Neural crest cell (in vitro differentiated cells): ENCODE measurements at regions not wholly inside any gene's neighbourhood (a gene's known extent, or its start where the extent isn't known, plus 50 kb on each side); places are given as distances from the start of the nearest gene placed in this dataset.
"Not testable (repeated sequence)": the region's sequence is repeated elsewhere in the genome, so short reads cannot be mapped to it uniquely, and the experiment has no call there.

Experiments
- DNase-seq: peaks from one replicate; pipeline ENCODE4 v3.0.0; 2021; ENCODE audit warnings: low read depth, mixed read lengths, low spot score
- H3K27ac Mint-ChIP-seq: one replicate; pipeline ENCODE4 v1.8.0; 2021; ENCODE audit warnings: mild to moderate bottlenecking, mixed read lengths; ENCODE audit not compliant: unreplicated experiment
- H3K27me3 Mint-ChIP-seq: 2 replicates; pipeline ENCODE4 v1.8.0; 2021; ENCODE audit warnings: low read depth, mild to moderate bottlenecking, mixed read lengths
- H3K36me3 Mint-ChIP-seq: 2 replicates; pipeline ENCODE4 v1.8.0; 2021; ENCODE audit warnings: low read depth, mild to moderate bottlenecking, mixed read lengths
- H3K4me1 Mint-ChIP-seq: 2 replicates; pipeline ENCODE4 v1.8.0; 2021; ENCODE audit warnings: mixed read lengths
- H3K4me3 Mint-ChIP-seq: one replicate; pipeline ENCODE4 v1.8.0; 2021; ENCODE audit warnings: mild to moderate bottlenecking, mixed read lengths
- H3K9me3 Mint-ChIP-seq: 2 replicates; pipeline ENCODE4 v1.8.0; 2021; ENCODE audit warnings: mixed read lengths
- CTCF ChIP-seq: fragments of 200-600 bp; sonication (generic); conservative IDR thresholded peaks from 2 replicates; pipeline ENCODE4 v1.5.0; 2021; ENCODE audit warnings: antibody characterized with exemption, mild to moderate bottlenecking

GRCh38 chr16:21351433-21351832 is 73.3 kb upstream of the CRYM start:
- DNase-seq, H3K9me3 Mint-ChIP-seq, H3K36me3 Mint-ChIP-seq, H3K27ac Mint-ChIP-seq, H3K4me1 Mint-ChIP-seq, H3K27me3 Mint-ChIP-seq, H3K4me3 Mint-ChIP-seq: not testable (repeated sequence)

GRCh38 chr16:21350851-21351250 is 72.8 kb upstream of the CRYM start:
- not testable (repeated sequence) for H3K9me3 Mint-ChIP-seq, H3K27ac Mint-ChIP-seq, H3K36me3 Mint-ChIP-seq, H3K4me1 Mint-ChIP-seq, DNase-seq, H3K27me3 Mint-ChIP-seq, H3K4me3 Mint-ChIP-seq

GRCh38 chr16:21349336-21349735 is 71.2 kb upstream of the CRYM start:
- H3K4me3 Mint-ChIP-seq, H3K9me3 Mint-ChIP-seq, H3K4me1 Mint-ChIP-seq, H3K27me3 Mint-ChIP-seq, H3K27ac Mint-ChIP-seq, DNase-seq, H3K36me3 Mint-ChIP-seq: not testable (repeated sequence)

- not testable (repeated sequence) for H3K9me3 Mint-ChIP-seq, DNase-seq, H3K27ac Mint-ChIP-seq, H3K4me1 Mint-ChIP-seq, H3K4me3 Mint-ChIP-seq, H3K36me3 Mint-ChIP-seq, H3K27me3 Mint-ChIP-seq
These were observed 70.7 kb upstream of the CRYM start for GRCh38 chr16:21348815-21349214.

GRCh38 chr16:21347538-21347937 is 69.4 kb upstream of the CRYM start:
- not testable (repeated sequence) for H3K4me1 Mint-ChIP-seq, DNase-seq, H3K36me3 Mint-ChIP-seq, H3K27me3 Mint-ChIP-seq, H3K9me3 Mint-ChIP-seq, H3K4me3 Mint-ChIP-seq, H3K27ac Mint-ChIP-seq

GRCh38 chr16:21346756-21347491 is 68.8 kb upstream of the CRYM start:
- not testable (repeated sequence) for H3K4me3 Mint-ChIP-seq, H3K9me3 Mint-ChIP-seq, H3K27ac Mint-ChIP-seq, H3K36me3 Mint-ChIP-seq, DNase-seq, H3K4me1 Mint-ChIP-seq, H3K27me3 Mint-ChIP-seq

- not testable (repeated sequence) for H3K27me3 Mint-ChIP-seq, H3K4me1 Mint-ChIP-seq, H3K9me3 Mint-ChIP-seq, H3K27ac Mint-ChIP-seq, DNase-seq, H3K36me3 Mint-ChIP-seq, H3K4me3 Mint-ChIP-seq
These were observed 66.3 kb upstream of the CRYM start for GRCh38 chr16:21344361-21344912.

GRCh38 chr16:21341101-21341500 is 63.0 kb upstream of the CRYM start:
- Mint-ChIP-seq H3K4me1 (no peaks in the 10 kb centered on the region), H3K4me3 (no peak overlapping the region), H3K27ac (no peak overlapping the region)

More at GRCh38 chr16:21341101-21341500, 63.0 kb upstream of the CRYM start:
- no peak for DNase-seq
- no peak for TF ChIP-seq CTCF
- H3K27me3 Mint-ChIP-seq, result no peaks in the 10 kb centered on the region
- peaks cover 3% of the 10 kb centered on the region for H3K9me3 Mint-ChIP-seq
- no peaks in the 10 kb centered on the region for H3K36me3 Mint-ChIP-seq
